Gastrocnemius medialis (tissue), 4 donors: ENCODE measurements at regions not wholly inside any gene's neighbourhood (a gene's known extent, or its start where the extent isn't known, plus 50 kb on each side); places are given as distances from the start of the nearest gene placed in this dataset.

Experiments
- CTCF ChIP-seq, 5 experiments: fragments of 450-650 bp in 3 of 5; fragments of 200-600 bp in 2 of 5; sonication (generic) in 2 of 5; IDR thresholded peaks in 4 of 5; conservative IDR thresholded peaks in 1 of 5; 1 replicate in 4 of 5; 2 replicates in 1 of 5; pipeline ENCODE4 v1.5.1; 2016 to 2019; ENCODE audit warnings: antibody characterized with exemption in 5 of 5, mild to moderate bottlenecking in 3 of 5, moderate library complexity in 3 of 5
- POLR2A ChIP-seq, 2 donors: fragments of 450-650 bp; IDR thresholded peaks; one replicate each; pipeline ENCODE4 v1.6.1; 2017; ENCODE audit warnings: antibody characterized with exemption in 2 of 2, mild to moderate bottlenecking in 2 of 2, moderate library complexity in 2 of 2

DNA sequence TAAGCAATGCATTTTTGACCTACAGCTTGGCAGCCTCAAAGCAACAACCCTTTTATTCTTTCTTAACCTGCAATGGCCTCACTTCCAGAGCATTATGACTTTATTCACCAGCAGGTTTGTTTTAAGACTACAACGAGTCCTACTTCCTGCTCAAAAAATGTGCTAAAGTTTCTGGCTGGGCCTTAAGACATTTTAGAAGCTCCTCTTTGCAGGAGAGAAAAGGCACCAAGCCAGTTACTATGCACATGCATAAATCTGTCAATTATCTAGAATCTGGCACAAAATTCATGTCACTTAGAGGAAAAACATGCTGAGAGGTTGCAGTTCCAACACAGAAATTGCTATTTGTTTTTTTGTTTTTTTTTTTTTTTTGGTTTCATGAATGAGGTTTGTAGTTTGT is 223.0 kb upstream of the EPHA5 start:
- TF ChIP-seq CTCF (IDR thresholded peaks at IDR 0.05 in 4 of 5, conservative IDR thresholded peaks at IDR 0.05 in 1 of 5): no peak
- TF ChIP-seq POLR2A (IDR thresholded peaks at IDR 0.05): no peak
